ENCODE measurements at regions not wholly inside any gene's neighbourhood (a gene's known extent, or its start where the extent isn't known, plus 50 kb on each side); places are given as distances from the start of the nearest gene placed in this dataset.

- DNase-seq (ENCODE audit: low read depth in 1 of 2, low spot score in 2 of 2) (no peak), FAIRE-seq (no peak)
- H3K23ac ChIP-seq (ENCODE audit: insufficient read length): no peak overlapping the region
- H4K8ac ChIP-seq (ENCODE audit: extremely low read depth, insufficient read depth, low read length): no peak overlapping the region
- H3K23me2 ChIP-seq (ENCODE audit: low read depth, low read length): no peaks in the 10 kb centered on the region
- 92% methylated on average over 8 of the region's 8 CpGs; no CpG with 5 or more reads in 1 of the 2 experiments for WGBS, 2 experiments (ENCODE audit: extremely low coverage in 1 of 2, insufficient coverage in 1 of 2, insufficient read length in 1 of 2, insufficient replicate concordance in 2 of 2, low coverage in 1 of 2, low lambda C conversion rate in 2 of 2, missing lambda C conversion rate in 1 of 2)
- no peak overlapping the region for H4K91ac ChIP-seq (replicated peaks; ENCODE audit: insufficient read length, low read length)
- H3K4me1 ChIP-seq (replicated peaks in 1 of 4; ENCODE audit: control insufficient read depth in 3 of 4, insufficient read depth in 4 of 4, low read length in 3 of 4): peaks cover 0 to 4% (median 0%) of the 10 kb centered on the region in 4 experiments; a peak in 1 of 7 replicates
- no peak overlapping the region for H2BK120ac ChIP-seq (replicated peaks; ENCODE audit: low read depth, low read length)
- H4K5ac ChIP-seq (ENCODE audit: insufficient read length, low read depth, low read length): no peak overlapping the region
- no peak overlapping the region for H3K9ac ChIP-seq (replicated peaks in 1 of 4; ENCODE audit: extremely low read depth in 1 of 4, low read depth in 3 of 4, low read length in 3 of 4)
- no peak overlapping the region for H2AFZ ChIP-seq (ENCODE audit: low read length)
- no peak overlapping the region for H3K4me3 ChIP-seq (ENCODE audit: extremely low read depth in 1 of 4, insufficient read depth in 2 of 4, low read depth in 3 of 4, low read length in 4 of 4)
- no peak overlapping the region for H2BK15ac ChIP-seq (ENCODE audit: low read length)
- no peaks in the 10 kb centered on the region for H3K79me1 ChIP-seq (ENCODE audit: low read depth, low read length)
- H3K4me2 ChIP-seq (ENCODE audit: insufficient read depth in 1 of 2, low read depth in 2 of 2, low read length in 2 of 2): no peak overlapping the region
- CTCF ChIA-PET (ENCODE audit: partially characterized antibody): no interaction called here
- H3K4ac ChIP-seq (replicated peaks; ENCODE audit: insufficient read length, low read depth, low read length): no peak overlapping the region
- H3K14ac ChIP-seq (ENCODE audit: insufficient read length): no peak overlapping the region
- no peak overlapping the region for H3K18ac ChIP-seq (ENCODE audit: extremely low read depth, low read length)
- H2BK12ac ChIP-seq (ENCODE audit: low read depth, low read length): no peak overlapping the region
- no peak overlapping the region for H2AK5ac ChIP-seq (ENCODE audit: low read depth, low read length)
- H4K20me1 ChIP-seq (replicated peaks in 1 of 2; ENCODE audit: control insufficient read depth in 1 of 2, insufficient read depth in 2 of 2, low read length in 2 of 2): no peaks in the 10 kb centered on the region
- H3K27ac ChIP-seq (ENCODE audit: low read depth, low read length): no peak overlapping the region
- H3K36me3 ChIP-seq (ENCODE audit: control insufficient read depth in 2 of 4, insufficient read depth in 4 of 4, low read length in 3 of 4): no peaks in the 10 kb centered on the region
- H3K56ac ChIP-seq (replicated peaks; ENCODE audit: insufficient read length, low read depth, low read length): no peak overlapping the region
- H2BK20ac ChIP-seq (ENCODE audit: low read length): no peak overlapping the region
- H3K79me2 ChIP-seq (ENCODE audit: control insufficient read depth in 1 of 2, insufficient read depth in 2 of 2, low read length in 2 of 2): no peaks in the 10 kb centered on the region
- TF ChIP-seq RAD21 (IDR thresholded peaks at IDR 0.05 in 1 of 2, conservative IDR thresholded peaks at IDR 0.05 in 1 of 2; ENCODE audit: low read depth in 2 of 2, low read length in 2 of 2) (no peak), FOSL1 (IDR thresholded peaks at IDR 0.05; ENCODE audit: insufficient read depth, low read depth, low read length) (no peak), CTBP2 (IDR thresholded peaks at IDR 0.05; ENCODE audit: borderline replicate concordance, insufficient read depth, insufficient read length, low read length) (no peak), KDM1A (IDR thresholded peaks at IDR 0.05; ENCODE audit: borderline replicate concordance, low read length) (no peak), SRF (IDR thresholded peaks at IDR 0.05; ENCODE audit: low read depth, low read length) (no peak), JUN (IDR thresholded peaks at IDR 0.05; ENCODE audit: low read depth, low read length) (no peak), BACH1 (IDR thresholded peaks at IDR 0.05; ENCODE audit: low read length) (no peak), SIN3A (conservative IDR thresholded peaks at IDR 0.05 in 1 of 2, IDR thresholded peaks at IDR 0.05 in 1 of 2; ENCODE audit: low read depth in 1 of 2, low read length in 2 of 2) (no peak), EGR1 (IDR thresholded peaks at IDR 0.05; ENCODE audit: borderline replicate concordance, low read depth, low read length) (no peak), RXRA (IDR thresholded peaks at IDR 0.05; ENCODE audit: insufficient read depth, low read depth, low read length) (no peak), TCF12 (IDR thresholded peaks at IDR 0.05; ENCODE audit: low read depth, low read length) (no peak), CBX5 (IDR thresholded peaks at IDR 0.05; ENCODE audit: low read depth, low read length) (no peak)
- no peaks in the 10 kb centered on the region for H3K27me3 ChIP-seq (replicated peaks in 1 of 4; ENCODE audit: control insufficient read depth in 3 of 4, extremely low read depth in 1 of 4, insufficient read depth in 3 of 4, low read length in 3 of 4)
- H3K9me3 ChIP-seq (ENCODE audit: insufficient read depth in 2 of 2, low read depth in 1 of 2, low read length in 1 of 2): no peaks in the 10 kb centered on the region
- H2BK5ac ChIP-seq (ENCODE audit: low read depth, low read length): no peak overlapping the region
- POLR2A ChIA-PET (ENCODE audit: partially characterized antibody): no interaction called here
Observed at GRCh38 chr15:93378558-93378957, 289.5 kb upstream of the RGMA start.

All from H1 (cell line).